Urothelium cell line (cell line): ENCODE measurements at regions not wholly inside any gene's neighbourhood (a gene's known extent, or its start where the extent isn't known, plus 50 kb on each side); places are given as distances from the start of the nearest gene placed in this dataset.

Experiments
- DNase-seq: peaks from one replicate; pipeline ENCODE4 v3.0.0; 2011; ENCODE audit warnings: low spot score, mixed read lengths
- FAIRE-seq: peaks from 2 replicates; lab custom pipeline; 2011; peaks lifted over from hg19 to GRCh38; lab: Jason Lieb, UNC

DNA sequence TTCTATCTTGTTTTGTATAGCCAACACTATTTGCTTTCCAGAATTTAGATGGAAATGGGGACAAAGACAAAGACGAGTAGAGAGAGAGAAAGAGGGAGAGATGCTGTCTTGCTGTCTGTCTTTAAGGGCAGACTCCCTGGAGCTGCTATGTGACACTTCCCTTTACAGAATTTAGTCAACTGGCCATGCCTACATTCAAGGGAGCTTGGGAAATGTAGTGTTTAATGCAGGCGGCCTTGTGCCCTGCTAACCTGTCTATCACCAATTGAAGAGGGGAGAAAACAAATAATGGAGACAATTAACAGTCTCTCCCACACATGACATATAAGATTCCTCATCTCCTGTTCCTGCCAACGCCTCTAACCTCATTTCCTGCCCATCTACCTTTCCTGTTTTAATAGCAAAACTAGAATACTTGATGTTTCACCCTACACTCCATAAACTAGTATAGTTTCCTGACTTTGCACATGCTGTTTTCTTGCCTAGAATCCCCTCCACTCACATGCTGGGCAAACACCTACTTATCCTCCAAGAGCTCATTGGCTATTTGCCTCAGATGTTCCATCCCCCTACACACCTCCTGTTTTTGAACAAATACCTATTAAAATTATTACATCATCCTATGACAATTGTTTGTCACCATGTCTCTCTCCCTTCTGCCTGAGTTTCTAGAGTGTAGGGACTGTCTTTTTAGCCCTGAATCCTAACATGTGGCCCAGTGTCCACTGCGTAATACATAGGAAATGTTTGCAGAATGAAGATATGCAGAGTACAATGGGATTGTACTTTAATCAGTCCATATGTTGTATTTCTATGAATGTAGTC is 117.2 kb downstream of the SLC25A24 start:
- DNase-seq (no peak), FAIRE-seq (no peak)

DNA sequence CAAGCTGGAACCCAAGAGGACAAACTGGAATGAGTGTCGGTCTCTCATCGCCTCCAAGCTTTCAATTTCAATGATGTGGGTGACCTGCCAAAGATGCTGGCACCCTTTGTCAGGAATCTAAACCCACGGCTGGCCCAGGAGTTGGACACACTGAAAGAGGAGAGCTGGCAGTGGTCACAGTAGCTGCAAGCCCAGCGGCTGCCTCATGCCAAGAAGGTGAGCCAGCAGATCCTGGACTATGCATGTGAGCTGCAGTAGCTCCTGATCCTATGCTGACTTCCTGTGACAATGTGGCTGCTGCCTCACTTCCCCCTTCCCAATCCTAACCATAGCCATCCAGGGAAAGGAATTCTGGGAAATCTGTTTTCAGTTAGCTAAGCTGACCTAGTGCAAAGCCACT is 117.0 kb upstream of the VAV3 start:
- FAIRE-seq = no peak

DNA sequence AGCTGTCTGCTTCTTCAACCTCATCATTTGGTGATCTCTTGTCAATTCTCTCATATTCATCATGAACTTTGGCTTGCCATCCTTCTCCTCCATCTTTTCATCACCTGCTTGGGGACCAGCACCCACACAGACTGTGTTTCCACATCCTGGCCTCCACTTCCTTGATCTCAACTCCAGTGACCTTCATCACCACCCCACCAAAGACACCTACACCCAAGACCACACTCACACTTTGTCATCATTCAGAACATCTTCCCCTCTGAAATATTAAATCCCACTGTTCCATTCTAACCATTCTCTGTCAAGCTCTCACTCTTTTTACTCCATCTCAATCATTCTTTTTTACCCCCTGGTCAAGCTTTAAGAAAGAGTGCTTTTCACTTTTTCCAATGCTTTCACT is 115.5 kb upstream of the VAV3 start:
- no peak for DNase-seq
- FAIRE-seq = no peak

More for the DNA sequence above, 117.0 kb upstream of the VAV3 start:
- no peak for DNase-seq

DNA sequence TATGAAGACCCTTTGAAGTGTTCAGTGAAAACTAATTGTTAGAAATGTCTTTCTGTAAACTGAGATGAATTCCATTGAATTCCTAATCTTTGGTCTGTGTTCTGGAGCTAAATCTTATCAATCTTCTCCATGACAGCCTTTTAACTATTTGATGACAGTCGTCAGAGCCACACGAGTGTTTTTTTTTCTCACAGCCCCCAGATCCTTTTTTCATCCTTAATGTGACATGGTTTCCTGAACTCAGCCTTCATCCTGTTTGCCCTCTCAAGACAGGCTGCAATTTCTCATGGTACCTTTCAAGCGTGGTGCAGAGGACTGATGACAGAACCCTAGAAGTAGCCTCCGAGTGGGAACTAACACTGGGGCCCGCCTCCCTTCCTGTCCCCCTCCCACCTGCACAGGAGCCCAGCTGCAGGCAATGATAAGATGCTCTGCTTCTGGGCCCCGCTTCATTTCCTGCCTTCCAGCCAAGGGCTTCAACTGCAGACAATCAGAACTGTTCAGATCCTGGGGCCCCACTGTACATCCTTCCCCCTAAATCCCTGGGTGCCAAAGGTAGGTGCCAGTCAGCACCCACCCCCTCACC is 114.6 kb upstream of the VAV3 start:
- FAIRE-seq = no peak
- DNase-seq = no peak

DNA sequence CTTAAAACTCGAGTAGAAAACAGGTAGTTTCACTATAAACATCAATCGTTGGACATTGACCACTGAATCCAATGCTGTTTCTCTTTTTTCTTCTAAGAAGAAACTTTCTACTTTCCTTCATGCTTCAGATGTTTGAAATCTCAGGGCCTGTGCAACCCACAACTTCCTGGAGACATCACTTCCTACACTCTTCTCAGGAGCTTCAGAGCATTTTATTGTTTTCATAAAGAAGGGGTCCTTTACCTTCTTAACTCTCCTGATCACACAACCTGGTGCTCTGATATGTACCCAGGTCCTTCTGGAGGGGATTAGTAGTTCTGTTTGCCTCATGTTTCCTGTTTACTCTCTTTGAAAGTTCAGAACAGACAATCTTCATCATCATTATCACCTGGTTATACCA is 113.0 kb upstream of the VAV3 start:
- DNase-seq (no peak), FAIRE-seq (no peak)

DNA sequence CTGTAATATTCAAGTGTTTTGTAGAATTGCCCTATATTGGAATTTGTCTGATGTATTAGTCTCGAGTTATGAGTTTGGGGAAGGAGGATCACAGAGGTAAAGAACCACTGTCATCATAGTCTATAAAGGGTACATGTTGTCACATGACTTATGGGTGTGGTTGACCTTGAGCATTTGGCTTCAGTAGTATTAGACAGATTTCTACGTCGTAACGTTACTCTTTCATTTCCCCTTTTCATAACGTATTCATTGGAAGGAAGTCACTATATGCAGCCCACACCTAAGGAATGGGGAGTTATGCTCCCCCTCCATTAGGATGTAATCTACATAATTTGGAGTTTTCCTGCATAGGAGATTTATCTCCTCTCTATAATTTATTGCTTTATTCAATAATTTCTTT is 110.1 kb upstream of the VAV3 start:
- FAIRE-seq (no peak), DNase-seq (no peak)

DNA sequence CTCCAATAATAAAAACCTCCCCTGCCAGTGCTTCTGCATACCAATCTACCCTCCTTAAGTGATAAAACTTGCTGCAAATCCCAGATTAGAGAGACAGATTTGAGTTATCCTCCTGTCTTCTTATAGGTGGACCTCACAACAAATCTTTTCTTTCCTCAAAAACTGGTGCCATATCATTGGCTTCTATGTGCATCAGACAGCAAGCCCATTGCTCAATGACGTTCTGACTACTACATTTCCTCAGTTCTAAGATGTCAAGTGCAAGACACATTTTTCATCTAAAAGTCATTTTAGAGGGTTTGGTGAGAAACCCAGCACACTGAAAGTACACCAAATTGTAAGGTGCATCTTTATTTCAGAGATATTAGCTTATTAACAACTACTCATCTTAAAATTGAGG is 107.8 kb upstream of the VAV3 start:
- FAIRE-seq (no peak), DNase-seq (no peak)

DNA sequence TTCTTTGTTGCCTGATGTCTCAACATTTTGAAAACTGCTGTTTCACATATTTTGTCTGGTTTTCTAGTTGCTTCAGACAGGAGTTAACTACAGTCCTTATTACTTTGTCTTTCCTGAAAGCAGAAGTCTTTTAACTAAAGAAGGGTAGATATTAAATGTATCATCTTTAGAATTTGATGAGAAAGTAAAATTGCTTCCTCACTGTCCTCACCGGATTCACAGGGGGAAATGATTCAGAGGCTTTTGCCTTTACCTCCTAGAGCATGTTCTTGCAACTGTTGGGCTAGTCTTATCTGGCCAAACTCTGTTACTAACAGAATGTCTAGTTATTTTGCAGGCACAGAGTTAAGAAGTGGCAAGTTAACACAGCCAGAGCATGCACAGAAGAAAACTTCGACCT is 107.2 kb upstream of the VAV3 start:
- DNase-seq (no peak), FAIRE-seq (no peak)

DNA sequence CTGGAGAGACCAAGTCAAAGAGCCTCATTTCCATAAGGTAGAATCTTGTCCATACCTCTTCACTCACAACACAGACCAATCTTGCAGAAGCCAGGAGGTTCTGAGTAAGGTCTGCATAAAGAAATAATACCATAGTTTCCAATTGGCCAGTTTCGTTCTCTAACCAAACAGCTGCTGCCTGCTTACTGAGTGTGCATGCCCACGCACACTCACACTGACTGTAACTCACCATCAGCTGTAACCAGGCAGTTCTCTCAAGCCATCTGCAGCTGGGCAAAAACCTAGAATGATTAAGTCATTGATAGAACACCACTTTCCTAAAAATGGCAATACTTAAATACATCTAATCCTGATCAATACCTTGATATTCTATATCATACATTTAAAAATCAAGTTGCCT is 106.6 kb upstream of the VAV3 start:
- DNase-seq (no peak), FAIRE-seq (no peak)

DNA sequence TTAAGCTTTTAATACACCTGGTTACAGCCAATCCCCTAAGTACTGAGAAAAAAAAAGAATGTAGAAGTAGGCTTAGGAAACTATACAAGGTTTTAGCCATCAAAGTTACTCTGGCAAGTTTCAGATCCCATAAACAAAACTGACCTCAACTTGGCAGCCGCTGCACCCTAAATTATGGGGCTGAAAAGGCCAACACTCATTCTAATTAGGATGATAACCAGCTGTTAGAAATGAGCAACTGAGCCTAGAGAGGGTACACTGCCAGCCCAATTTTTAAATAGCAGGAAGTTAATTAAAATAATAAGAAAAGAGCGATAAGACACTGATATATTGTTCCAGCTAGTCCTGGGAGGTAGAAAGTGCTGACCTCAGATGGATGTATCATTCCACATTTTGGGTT is 105.7 kb upstream of the VAV3 start:
- FAIRE-seq (no peak), DNase-seq (no peak)

DNA sequence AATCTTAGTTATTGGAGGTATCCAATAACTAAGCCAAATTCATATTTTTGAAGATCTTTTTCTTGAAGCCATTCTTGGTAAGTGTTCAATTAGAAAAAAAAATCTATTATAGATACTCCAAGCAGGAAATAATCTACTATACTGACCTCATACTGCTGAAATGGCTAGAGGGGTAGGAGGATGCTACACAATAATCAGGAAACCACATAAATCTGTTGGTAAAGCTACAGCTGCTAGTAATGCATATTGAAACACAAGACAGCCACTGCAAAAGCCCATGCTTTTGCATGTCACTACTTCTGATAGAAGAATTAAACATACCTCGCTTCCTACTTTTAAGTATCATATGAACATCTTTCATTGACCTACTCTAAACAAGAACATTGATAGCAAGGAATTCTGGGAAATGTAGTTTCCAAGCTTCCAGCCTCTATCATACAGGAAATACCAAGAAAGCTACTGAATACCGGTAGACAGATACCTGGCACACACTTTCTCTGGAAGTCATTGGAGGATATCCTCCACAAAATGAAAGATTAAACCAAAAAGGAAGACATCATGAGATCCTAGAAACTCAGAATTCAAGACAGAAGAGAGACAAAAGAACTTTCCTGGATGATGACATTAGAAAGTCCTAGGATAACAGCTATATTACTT is 103.0 kb upstream of the VAV3 start:
- no peak for FAIRE-seq
- no peak for DNase-seq

DNA sequence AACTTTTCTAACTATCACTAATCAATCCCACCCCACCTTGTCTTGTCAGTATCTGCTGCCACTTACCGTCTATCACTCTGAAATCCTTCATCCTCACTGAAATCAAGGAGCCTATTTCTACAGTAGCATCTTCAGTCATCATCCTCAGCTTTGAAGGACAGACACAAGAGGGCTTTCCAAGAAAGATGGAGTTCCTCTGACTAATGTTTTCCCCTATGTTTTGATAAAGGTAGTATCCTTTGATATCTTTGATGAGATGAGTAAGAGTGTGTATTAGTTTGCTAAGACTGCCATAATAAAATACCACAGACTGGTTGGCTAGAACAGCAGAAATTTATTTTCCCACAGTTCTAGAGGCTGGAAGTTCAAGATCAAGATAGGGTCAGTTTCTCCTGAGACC is 101.8 kb upstream of the VAV3 start:
- no peak for FAIRE-seq
- no peak for DNase-seq

DNA sequence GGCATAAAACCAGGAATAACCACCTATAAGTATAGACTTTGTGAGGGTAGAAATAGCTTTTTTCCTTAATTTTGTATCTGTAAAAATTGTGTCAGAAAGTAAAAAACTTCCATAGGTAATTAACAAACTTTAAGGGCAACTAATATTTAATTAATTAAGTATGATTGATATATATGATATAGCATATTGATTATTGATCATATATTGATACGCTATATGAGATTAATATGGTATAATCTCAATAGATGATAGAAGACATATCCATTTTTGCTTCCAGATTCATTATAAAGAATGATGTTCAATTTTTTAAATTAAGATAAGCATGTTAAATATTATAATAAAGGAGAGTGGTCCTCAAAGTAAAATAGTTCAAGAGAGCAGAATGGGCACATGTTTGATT is 99.3 kb upstream of the VAV3 start:
- FAIRE-seq (no peak), DNase-seq (no peak)

DNA sequence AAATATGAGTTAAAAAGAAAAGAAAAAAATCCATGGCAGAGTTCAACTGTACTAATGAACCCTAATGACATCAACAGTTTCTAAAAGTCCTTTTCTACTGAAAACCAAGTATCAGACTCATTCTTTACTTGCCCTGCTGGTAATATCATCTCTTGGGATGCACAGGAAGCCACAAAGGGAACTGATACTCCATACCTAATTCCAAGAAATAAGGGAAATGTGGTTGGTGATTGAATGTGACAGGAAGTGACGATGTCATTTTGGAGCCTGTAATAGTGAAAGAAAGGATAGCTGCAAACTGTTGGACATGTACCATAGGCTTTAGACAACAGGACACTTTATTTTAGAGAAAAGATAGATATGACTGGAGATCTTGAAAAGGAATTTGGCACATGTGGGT is 98.7 kb upstream of the VAV3 start:
- DNase-seq (no peak), FAIRE-seq (no peak)

DNA sequence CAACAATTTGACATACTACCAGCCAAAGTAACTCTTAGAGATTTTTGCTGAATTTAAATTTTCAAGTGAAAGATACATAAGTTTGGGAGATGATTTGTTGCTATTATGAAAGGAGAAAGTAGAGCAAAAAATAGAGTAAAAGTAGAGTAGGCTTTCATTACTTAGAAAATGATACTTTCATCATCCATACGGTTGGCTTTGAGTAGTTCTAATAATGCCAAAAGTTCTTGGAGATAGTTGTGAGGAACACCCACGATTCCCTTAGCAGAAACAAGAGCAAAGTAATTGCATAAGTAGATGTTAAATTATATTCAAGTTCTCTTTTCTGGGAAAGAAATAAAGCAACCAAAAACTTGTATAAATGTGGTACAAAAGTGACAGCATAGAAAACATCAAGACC is 95.0 kb upstream of the VAV3 start:
- no peak for FAIRE-seq
- no peak for DNase-seq

DNA sequence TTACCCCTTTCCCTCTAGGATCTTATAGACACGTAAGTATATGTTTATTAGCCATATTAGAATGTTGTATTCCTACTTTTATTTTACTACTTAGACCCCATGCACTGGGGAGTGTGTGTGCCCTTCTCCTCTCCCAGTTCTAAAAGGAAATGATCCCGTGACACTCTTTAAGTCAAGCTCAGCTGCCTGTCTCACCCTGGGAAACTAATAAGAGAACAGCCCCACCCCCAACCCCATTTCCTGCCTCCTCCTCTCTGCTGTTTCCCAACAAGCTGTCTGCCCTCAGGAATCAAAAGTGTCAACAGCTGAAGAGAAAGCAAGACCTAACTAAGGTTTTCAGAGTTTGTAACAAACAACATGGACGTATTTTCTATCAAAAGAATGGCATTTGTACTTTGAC is 92.6 kb upstream of the VAV3 start:
- DNase-seq (no peak), FAIRE-seq (no peak)

DNA sequence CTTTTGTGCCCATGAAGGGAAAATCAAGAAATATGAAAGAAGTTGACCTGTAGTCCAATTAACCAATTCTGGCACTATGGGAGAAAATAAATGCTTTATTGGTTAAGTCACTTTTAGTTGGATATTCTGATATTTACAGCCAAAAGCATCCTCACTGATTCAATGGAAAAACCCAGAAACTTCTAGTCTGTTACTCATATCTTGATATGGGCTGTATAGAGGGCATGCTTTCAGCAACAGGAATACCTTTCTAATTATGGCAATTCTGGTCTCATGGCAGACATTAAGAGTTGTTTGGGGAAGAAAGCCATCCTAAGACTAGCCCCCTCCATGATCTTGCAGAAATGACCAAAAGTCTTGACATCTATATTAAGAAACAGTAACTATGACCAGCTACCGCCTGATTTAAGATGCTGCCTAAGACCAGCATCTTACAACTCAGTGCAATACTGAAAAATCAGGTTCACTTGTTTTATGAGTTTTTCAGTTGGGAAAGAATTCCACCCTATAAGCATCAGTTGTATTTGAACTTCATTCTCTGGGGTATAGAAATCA is 91.5 kb upstream of the VAV3 start:
- no peak for DNase-seq
- FAIRE-seq = no peak

DNA sequence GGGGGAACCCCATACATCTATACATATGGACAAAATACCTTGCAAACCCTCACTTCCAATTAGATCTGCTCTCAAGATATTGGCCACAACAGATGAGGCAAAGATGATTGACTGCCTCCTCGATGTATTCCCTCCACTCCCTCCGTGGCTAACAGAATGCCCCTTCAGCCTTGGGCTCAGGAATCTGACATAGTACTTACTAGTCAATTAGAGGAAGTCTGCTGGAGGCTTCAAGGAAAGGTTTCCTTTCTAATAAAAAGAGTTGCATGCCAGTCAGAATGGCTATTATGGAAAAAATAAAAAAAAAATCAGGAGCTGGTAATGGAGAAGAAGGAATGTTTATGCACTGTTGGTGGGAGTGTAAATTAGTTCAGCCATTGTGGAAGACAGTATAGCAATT is 90.4 kb upstream of the VAV3 start:
- DNase-seq = no peak
- FAIRE-seq = no peak

DNA sequence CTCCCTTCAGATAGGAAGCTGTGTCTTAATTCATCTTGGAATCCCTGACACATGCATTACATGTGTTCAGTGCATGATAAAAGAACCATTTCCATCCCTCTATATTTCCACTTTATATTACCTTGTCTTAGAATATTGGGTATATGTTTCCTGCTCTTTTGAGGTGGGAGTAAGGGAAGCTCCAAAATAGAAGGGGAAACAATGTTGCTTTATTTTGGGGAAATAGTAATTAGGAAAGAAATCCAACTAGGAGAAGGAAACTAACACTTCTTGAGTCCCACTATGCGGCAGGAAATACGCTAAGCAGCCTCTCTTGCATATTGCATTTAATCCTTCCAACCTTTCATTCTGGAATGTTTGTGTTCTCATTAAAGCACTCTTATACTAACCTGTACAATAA is 89.4 kb upstream of the VAV3 start:
- FAIRE-seq = no peak
- DNase-seq = no peak

DNA sequence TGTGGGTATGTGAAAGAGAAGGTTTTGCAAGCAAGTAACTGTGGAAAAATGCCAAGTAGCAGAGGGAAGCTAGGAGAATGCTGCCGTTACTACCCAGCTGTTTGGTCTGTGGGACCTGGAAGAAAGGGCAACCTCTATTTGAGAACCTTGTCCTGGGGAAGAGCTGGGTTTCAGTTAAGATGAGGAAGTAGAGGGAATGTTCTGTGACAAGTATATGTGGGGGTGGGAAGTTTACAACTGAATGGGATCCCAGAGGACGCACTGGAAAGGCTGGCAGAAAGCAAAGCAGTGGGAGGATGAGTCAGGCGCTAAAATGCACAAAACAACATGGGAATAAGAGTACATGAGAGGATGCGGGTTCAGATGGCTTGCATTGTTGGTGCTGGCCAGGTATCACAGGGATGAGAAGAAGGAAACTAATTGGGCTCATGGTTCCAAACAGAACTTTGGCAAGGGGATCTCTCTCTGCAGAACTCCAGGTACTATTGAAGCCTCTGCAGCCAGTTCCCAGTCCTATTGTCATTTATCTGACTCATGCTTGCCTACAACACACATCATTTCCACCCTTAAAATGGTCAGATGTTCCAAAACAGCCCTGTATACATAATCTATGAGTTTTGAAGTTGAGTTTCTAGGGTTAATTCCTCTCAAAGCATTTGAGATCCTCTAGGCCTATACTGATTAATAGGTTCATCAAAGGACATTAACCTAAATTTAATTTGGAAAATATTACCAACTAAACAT is 88.5 kb upstream of the VAV3 start:
- DNase-seq (peak; percentile 33), FAIRE-seq (peak; percentile 9)

DNA sequence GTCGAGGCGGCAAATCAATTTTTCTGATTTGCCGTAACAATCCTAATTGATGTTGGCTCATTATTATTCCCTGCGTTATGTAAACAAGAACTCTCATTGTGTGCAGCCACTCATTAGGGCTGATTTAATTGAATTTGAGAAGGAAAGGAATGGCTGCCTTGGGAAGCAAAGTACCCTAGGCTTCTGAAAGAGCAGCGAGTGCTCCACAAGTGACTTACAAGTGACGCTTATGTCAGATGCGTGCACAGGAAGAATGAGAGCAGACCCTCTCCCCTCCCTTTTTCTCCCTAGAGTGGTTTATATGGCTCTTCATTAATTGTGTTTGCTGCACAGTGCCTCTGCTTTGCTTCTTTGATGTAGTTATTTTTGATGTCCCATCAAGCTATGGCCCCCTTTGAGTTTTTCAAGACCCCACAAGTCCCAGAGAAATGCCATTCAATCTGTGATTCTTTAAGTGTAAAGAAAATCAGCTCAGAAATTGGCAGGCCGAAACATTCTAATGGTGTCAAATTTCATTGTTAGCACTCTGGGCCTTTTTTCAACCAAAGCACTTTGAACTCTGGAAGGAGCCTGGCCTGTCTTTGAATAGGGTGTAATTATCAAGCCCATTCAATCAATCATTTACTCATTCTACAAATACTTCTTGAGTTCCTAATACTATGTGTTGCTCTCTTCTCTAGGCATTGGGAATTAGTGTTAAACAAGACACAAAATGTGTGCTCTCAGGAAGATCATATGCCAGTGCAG is 86.8 kb upstream of the VAV3 start:
- no peak for DNase-seq
- no peak for FAIRE-seq
